GM18868 (cell line): ENCODE measurements at regions not wholly inside any gene's neighbourhood (a gene's known extent, or its start where the extent isn't known, plus 50 kb on each side); places are given as distances from the start of the nearest gene placed in this dataset.
"Not testable (repeated sequence)": the region's sequence is repeated elsewhere in the genome, so short reads cannot be mapped to it uniquely, and the experiment has no call there.

Experiments
- ATAC-seq: cut with Tn5 transposase; IDR thresholded peaks from one replicate; pipeline ENCODE4 v1.9.1; 2021; ENCODE audit warnings: mild to moderate bottlenecking, moderate library complexity; ENCODE audit not compliant: unreplicated experiment

- ATAC-seq = no peak
Observed at GRCh38 chr6:167229586-167229985, 61.5 kb upstream of the UNC93A start.

- no peak for ATAC-seq
Observed at GRCh38 chr6:167230288-167230687, 60.8 kb upstream of the UNC93A start.

- no peak for ATAC-seq
Observed at GRCh38 chr6:167232356-167232755, 58.8 kb upstream of the UNC93A start.

- no peak for ATAC-seq
Observed at GRCh38 chr6:167233490-167233889, 57.6 kb upstream of the UNC93A start.

- ATAC-seq = not testable (repeated sequence)
Observed at GRCh38 chr6:167234576-167234975, 56.5 kb upstream of the UNC93A start.

- no peak for ATAC-seq
Observed at GRCh38 chr6:167235005-167235404, 56.1 kb upstream of the UNC93A start.

GRCh38 chr6:167235421-167236238 lies 55.5 kb upstream of the UNC93A start:
- no peak for ATAC-seq

GRCh38 chr6:167236239-167236571 lies 54.9 kb upstream of the UNC93A start:
- no peak for ATAC-seq

GRCh38 chr6:167237438-167238145 lies 53.5 kb upstream of the UNC93A start:
- ATAC-seq = no peak

- no peak for ATAC-seq
Observed at GRCh38 chr6:167238146-167238693, 52.9 kb upstream of the UNC93A start.

GRCh38 chr6:167238694-167239467 lies 52.2 kb upstream of the UNC93A start:
- ATAC-seq = no peak

GRCh38 chr6:167239470-167239869 lies 51.6 kb upstream of the UNC93A start:
- not testable (repeated sequence) for ATAC-seq

- no peak for ATAC-seq
Observed at GRCh38 chr6:167240034-167240541, 51.0 kb upstream of the UNC93A start.
